IMR-90 (cell line): ENCODE measurements at regions not wholly inside any gene's neighbourhood (a gene's known extent, or its start where the extent isn't known, plus 50 kb on each side); places are given as distances from the start of the nearest gene placed in this dataset.

Experiments used
- ATAC-seq: fragments of 200-7000 bp; cut with Tn5 transposase; 2 replicates; pipeline ENCODE4 v1.9.1; 2020; ENCODE audit warnings: low read depth, mild to moderate bottlenecking, moderate library complexity
- BruUV-seq: library from RNA; stranded (reverse); fragments of 400-500 nt; replicated peaks from 2 replicates; lab custom pipeline; 2021; lab: Mats Ljungman, UMichigan
- CTCF ChIA-PET: fragments of 300-600 bp; formaldehyde crosslinking; extraction: SDS; loops from one replicate; lab custom pipeline; 2021; ENCODE audit warnings: antibody characterized with exemption; lab: Yijun Ruan, JAX
- POLR2A ChIA-PET: fragments of 300-600 bp; sonication (Branson Sonifier 250); formaldehyde crosslinking; loops from one replicate; lab custom pipeline; 2022; ENCODE audit warnings: antibody characterized with exemption; ENCODE audit not compliant: unreplicated experiment; lab: Charles Lee
- DNase-seq: peaks from one replicate; pipeline ENCODE4 v3.0.0; 2013
- H2AFZ ChIP-seq: replicated peaks from 2 replicates; pipeline ENCODE3; 2013; ENCODE audit warnings: low read length, mild to moderate bottlenecking; ENCODE audit not compliant: poor library complexity
- H2AK5ac ChIP-seq: 2 replicates; pipeline ENCODE4 v1.6.1; 2013; ENCODE audit warnings: low read depth, low read length, inconsistent platforms
- H2AK9ac ChIP-seq: replicated peaks from 2 replicates; pipeline ENCODE3; 2013; ENCODE audit warnings: mild to moderate bottlenecking, low read depth, low read length, moderate library complexity; ENCODE audit not compliant: poor library complexity
- H2BK120ac ChIP-seq: 2 replicates; pipeline ENCODE4 v1.6.1; 2013; ENCODE audit warnings: low read depth, low read length, inconsistent platforms
- H2BK15ac ChIP-seq: 3 replicates; pipeline ENCODE4 v1.6.1; 2013; ENCODE audit warnings: low read depth, low read length, inconsistent platforms
- H2BK20ac ChIP-seq: 2 replicates; pipeline ENCODE4 v1.6.1; 2013; ENCODE audit warnings: low read depth, mild to moderate bottlenecking, inconsistent platforms, low read length, moderate library complexity
- H2BK5ac ChIP-seq: 2 replicates; pipeline ENCODE4 v1.6.1; 2013; ENCODE audit warnings: mild to moderate bottlenecking, low read depth, low read length, inconsistent platforms; ENCODE audit not compliant: poor library complexity, severe bottlenecking
- H3K14ac ChIP-seq: replicated peaks from 2 replicates; pipeline ENCODE4 v1.6.1; 2013; ENCODE audit warnings: low read depth, low read length, inconsistent platforms
- H3K18ac ChIP-seq: 2 replicates; pipeline ENCODE4 v1.6.1; 2013; ENCODE audit warnings: low read depth, low read length, control low read depth
- H3K23ac ChIP-seq: 2 replicates; pipeline ENCODE4 v1.6.1; 2013; ENCODE audit warnings: low read depth, low read length, inconsistent platforms
- H3K27ac ChIP-seq: 2 replicates; pipeline ENCODE4 v1.5.1; 2013; ENCODE audit warnings: mild to moderate bottlenecking, control low read depth, low read length; ENCODE audit not compliant: insufficient read depth
- H3K27me3 ChIP-seq: 2 replicates; pipeline ENCODE4 v1.6.1; 2013; ENCODE audit warnings: low read length; ENCODE audit not compliant: control insufficient read depth, insufficient read depth
- H3K36me3 ChIP-seq: 2 replicates; pipeline ENCODE4 v1.6.1; 2013; ENCODE audit warnings: low read length, mixed read lengths; ENCODE audit not compliant: control insufficient read depth, insufficient read depth
- H3K4ac ChIP-seq: 2 replicates; pipeline ENCODE4 v1.6.1; 2013; ENCODE audit warnings: low read depth, low read length, inconsistent platforms
- H3K4me1 ChIP-seq: 2 replicates; pipeline ENCODE4 v1.6.1; 2013; ENCODE audit warnings: low read length, mixed read lengths; ENCODE audit not compliant: control insufficient read depth, insufficient read depth
- H3K4me2 ChIP-seq: 2 replicates; pipeline ENCODE4 v1.6.1; 2013; ENCODE audit warnings: low read depth, mild to moderate bottlenecking, control low read depth, low read length, moderate library complexity
- H3K4me3 ChIP-seq: 2 replicates; pipeline ENCODE4 v1.5.1; 2013; ENCODE audit warnings: low read depth, mild to moderate bottlenecking, control low read depth, low read length, moderate library complexity; ENCODE audit not compliant: insufficient read depth
- H3K56ac ChIP-seq: 2 replicates; pipeline ENCODE4 v1.6.1; 2013; ENCODE audit warnings: low read length, inconsistent platforms; ENCODE audit not compliant: insufficient read depth; ENCODE audit errors: extremely low read depth
- H3K79me1 ChIP-seq, 2 experiments: 2 replicates each; pipeline ENCODE4 v1.6.1; 2013; ENCODE audit warnings: low read length in 2 of 2, inconsistent platforms in 1 of 2, low read depth in 1 of 2
- H3K9ac ChIP-seq: 2 replicates; pipeline ENCODE4 v1.6.1; 2013; ENCODE audit warnings: low read depth, low read length, control low read depth
- H3K9me1 ChIP-seq: 2 replicates; pipeline ENCODE4 v1.6.1; 2013; ENCODE audit warnings: low read length, inconsistent platforms; ENCODE audit not compliant: insufficient read depth
- H3K9me3 ChIP-seq: 2 replicates; pipeline ENCODE4 v1.6.1; 2013; ENCODE audit warnings: low read length; ENCODE audit not compliant: control insufficient read depth, insufficient read depth
- H4K20me1 ChIP-seq: 2 replicates; pipeline ENCODE4 v1.6.1; 2013; ENCODE audit warnings: low read length, inconsistent platforms; ENCODE audit not compliant: insufficient read depth
- H4K5ac ChIP-seq: 2 replicates; pipeline ENCODE4 v1.6.1; 2013; ENCODE audit warnings: mild to moderate bottlenecking, low read depth, low read length, control low read depth
- H4K8ac ChIP-seq, 2 experiments: 2 replicates each; pipeline ENCODE4 v1.6.1; 2013; ENCODE audit warnings: low read depth in 2 of 2, low read length in 2 of 2, control low read depth in 1 of 2, inconsistent platforms in 1 of 2
- H4K91ac ChIP-seq: 2 replicates; pipeline ENCODE4 v1.6.1; 2013; ENCODE audit warnings: low read depth, low read length, inconsistent platforms; ENCODE audit not compliant: insufficient read depth
- BHLHE40 ChIP-seq: fragments of 150-350 bp; IDR thresholded peaks from 2 replicates; pipeline ENCODE4 v1.6.1; 2016; ENCODE audit warnings: mild to moderate bottlenecking, low read depth, low read length
- CEBPB ChIP-seq: IDR thresholded peaks from 2 replicates; pipeline ENCODE4 v1.6.1; 2012; ENCODE audit warnings: low read depth, low read length, improper control_type of control experiment
- CHD1 ChIP-seq: IDR thresholded peaks from 2 replicates; pipeline ENCODE4 v1.6.1; 2012; ENCODE audit warnings: low read depth, low read length, improper control_type of control experiment
- ELK1 ChIP-seq: fragments of 150-350 bp; IDR thresholded peaks from 2 replicates; pipeline ENCODE4 v1.6.1; 2016; ENCODE audit warnings: low read depth, mild to moderate bottlenecking, low read length, moderate library complexity, borderline replicate concordance
- FOS ChIP-seq: fragments of 150-350 bp; IDR thresholded peaks from 2 replicates; pipeline ENCODE4 v1.6.1; 2016; ENCODE audit warnings: low read depth, low read length
- MAFK ChIP-seq: IDR thresholded peaks from 2 replicates; pipeline ENCODE4 v1.6.1; 2012; ENCODE audit warnings: low read depth, low read length, improper control_type of control experiment
- MAZ ChIP-seq: IDR thresholded peaks from 2 replicates; pipeline ENCODE4 v1.6.1; 2012; ENCODE audit warnings: low read depth, mild to moderate bottlenecking, low read length, improper control_type of control experiment, moderate library complexity, borderline replicate concordance
- MXI1 ChIP-seq: IDR thresholded peaks from 2 replicates; pipeline ENCODE4 v1.6.1; 2012; ENCODE audit warnings: low read depth, mild to moderate bottlenecking, low read length, moderate library complexity, borderline replicate concordance
- NFE2L2 ChIP-seq: fragments of 150-350 bp; IDR thresholded peaks from 2 replicates; pipeline ENCODE4 v1.6.1; 2016; ENCODE audit warnings: low read depth, mild to moderate bottlenecking, low read length
- POLR2A ChIP-seq: IDR thresholded peaks from 2 replicates; pipeline ENCODE4 v1.6.1; 2012; ENCODE audit warnings: mild to moderate bottlenecking, low read depth, low read length
- RAD21 ChIP-seq: IDR thresholded peaks from 2 replicates; pipeline ENCODE4 v1.6.1; 2012; ENCODE audit warnings: low read length, improper control_type of control experiment
- RFX5 ChIP-seq: IDR thresholded peaks from 2 replicates; pipeline ENCODE4 v1.8.0; 2012; ENCODE audit warnings: low read depth, mild to moderate bottlenecking, low read length, moderate library complexity
- WGBS, 2 experiments: methylation state at CpG; one replicate each; pipeline versions ENCODE4 v1.1.5 to v1.1.7; 2013; ENCODE audit warnings: missing lambda C conversion rate in 2 of 2; ENCODE audit not compliant: insufficient read length in 1 of 2; ENCODE audit errors: extremely low coverage in 2 of 2; 5-methylcytosine and 5-hydroxymethylcytosine counted together
- dilution Hi-C: fragments of 300-500 bp; cut with HindIII; formaldehyde crosslinking; loops from one replicate; pipeline ENCODE4 v1.14.3; 2018; ENCODE audit warnings: low sequenced_read_pairs; ENCODE audit not compliant: unreplicated experiment
- in situ Hi-C: fragments of 300-500 bp; cut with MboI; formaldehyde crosslinking; loops from 3 replicates; pipeline ENCODE4 v1.14.3; 2019; ENCODE audit warnings: low sequenced_read_pairs, inconsistent platforms, mixed read lengths
- intact Hi-C: fragments of 100-400 bp; cut with micrococcal nuclease; formaldehyde crosslinking; loops from 2 replicates; pipeline ENCODE4 v1.10.0; 2022
- TF ChIP-seq, protein P1 (sequence below): conservative IDR thresholded peaks from 2 replicates; pipeline ENCODE4 v1.5.1; 2012; ENCODE audit warnings: mild to moderate bottlenecking, low read depth, low read length, improper control_type of control experiment

DNA sequence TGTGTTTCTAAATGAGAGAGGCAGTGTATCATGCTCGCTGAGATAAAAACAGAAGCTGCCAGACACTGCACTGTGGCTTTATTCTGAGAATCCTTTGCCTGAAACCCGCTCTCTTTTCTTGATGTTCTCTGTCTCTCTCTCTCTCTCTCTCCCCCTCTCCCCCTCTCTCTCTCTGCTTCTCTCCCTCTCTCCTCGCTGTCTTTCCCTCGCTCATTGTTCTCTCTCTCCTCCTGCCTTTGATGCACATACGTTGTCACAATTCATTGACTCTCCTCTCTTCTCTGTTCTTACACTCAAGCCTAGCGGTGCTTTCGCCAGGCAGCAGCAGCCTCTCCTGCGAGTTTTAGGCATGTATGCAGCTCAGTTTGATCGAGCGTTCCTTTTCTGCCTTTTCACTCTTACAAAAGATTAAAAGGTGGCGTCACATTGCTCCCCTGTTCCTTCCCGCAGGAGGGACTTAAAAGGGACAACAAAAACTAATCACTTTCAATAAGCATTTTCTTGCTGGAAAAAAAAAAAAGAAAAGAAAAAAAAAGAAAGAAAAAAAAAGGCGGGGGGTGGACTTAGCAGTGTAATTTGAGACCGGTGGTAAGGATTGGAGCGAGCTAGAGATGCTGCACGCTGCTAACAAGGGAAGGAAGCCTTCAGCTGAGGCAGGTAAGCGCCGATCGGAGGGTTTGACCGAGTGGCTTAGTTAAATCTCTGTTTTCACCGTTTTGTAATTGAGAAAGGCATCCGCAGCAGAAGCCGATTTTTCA lies 717.9 kb upstream of the WWC1 start:
- H3K27ac ChIP-seq: no peak overlapping the region
- H4K8ac ChIP-seq: no peak overlapping the region
- no peaks in the 10 kb centered on the region for H3K9me3 ChIP-seq
- peak overlapping the region; percentile 43 for H3K9ac ChIP-seq
- no peak overlapping the region for H2AK9ac ChIP-seq
- no peak overlapping the region for H3K56ac ChIP-seq
- ATAC-seq (peak; percentile 89), DNase-seq (peak; percentile 50)
- H2BK20ac ChIP-seq: no peak overlapping the region
- H3K79me1 ChIP-seq: no peaks in the 10 kb centered on the region
- intact Hi-C loops (no loop called here), dilution Hi-C loops (no loop called here), in situ Hi-C loops (loop anchor here (25.0 kb wide), 1 partner anchor 1936 kb away; no protein-coding TSS in a partner anchor)
- no peak overlapping the region for H3K4ac ChIP-seq
- H3K9me1 ChIP-seq: no peaks in the 10 kb centered on the region
- no TSS peak for BruUV-seq
- TF ChIP-seq RAD21 (no peak), POLR2A (no peak), FOS (no peak), NFE2L2 (no peak), CHD1 (no peak), MXI1 (no peak), RFX5 (no peak), ELK1 (no peak), BHLHE40 (no peak), MAFK (no peak), CEBPB (no peak), MAZ (no peak)
- TF ChIP-seq, protein P1, sequence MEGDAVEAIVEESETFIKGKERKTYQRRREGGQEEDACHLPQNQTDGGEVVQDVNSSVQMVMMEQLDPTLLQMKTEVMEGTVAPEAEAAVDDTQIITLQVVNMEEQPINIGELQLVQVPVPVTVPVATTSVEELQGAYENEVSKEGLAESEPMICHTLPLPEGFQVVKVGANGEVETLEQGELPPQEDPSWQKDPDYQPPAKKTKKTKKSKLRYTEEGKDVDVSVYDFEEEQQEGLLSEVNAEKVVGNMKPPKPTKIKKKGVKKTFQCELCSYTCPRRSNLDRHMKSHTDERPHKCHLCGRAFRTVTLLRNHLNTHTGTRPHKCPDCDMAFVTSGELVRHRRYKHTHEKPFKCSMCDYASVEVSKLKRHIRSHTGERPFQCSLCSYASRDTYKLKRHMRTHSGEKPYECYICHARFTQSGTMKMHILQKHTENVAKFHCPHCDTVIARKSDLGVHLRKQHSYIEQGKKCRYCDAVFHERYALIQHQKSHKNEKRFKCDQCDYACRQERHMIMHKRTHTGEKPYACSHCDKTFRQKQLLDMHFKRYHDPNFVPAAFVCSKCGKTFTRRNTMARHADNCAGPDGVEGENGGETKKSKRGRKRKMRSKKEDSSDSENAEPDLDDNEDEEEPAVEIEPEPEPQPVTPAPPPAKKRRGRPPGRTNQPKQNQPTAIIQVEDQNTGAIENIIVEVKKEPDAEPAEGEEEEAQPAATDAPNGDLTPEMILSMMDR: no peak
- H4K20me1 ChIP-seq: no peaks in the 10 kb centered on the region
- no peak overlapping the region for H3K18ac ChIP-seq
- H3K4me3 ChIP-seq: peak overlapping the region; percentile 46
- no peaks in the 10 kb centered on the region for H3K36me3 ChIP-seq
- H2AFZ ChIP-seq: peak overlapping the region; percentile 11
- no peak overlapping the region for H2AK5ac ChIP-seq
- peaks cover 21% of the 10 kb centered on the region for H3K27me3 ChIP-seq
- 0% methylated on average over 8 of the region's 23 CpGs; no CpG with 5 or more reads in 1 of the 2 experiments for WGBS, 2 experiments
- H2BK120ac ChIP-seq: no peak overlapping the region
- peak overlapping the region; percentile 75 for H3K4me2 ChIP-seq
- no peaks in the 10 kb centered on the region for H3K4me1 ChIP-seq
- no peak overlapping the region for H4K5ac ChIP-seq
- H4K91ac ChIP-seq: no peak overlapping the region
- H3K23ac ChIP-seq: no peak overlapping the region
- ChIA-PET POLR2A (no interaction called here), CTCF (interaction anchor here (0.5 to 0.6 kb wide), 2 partner anchors 185 to 1163 kb away, joined by 3 read pairs; no protein-coding TSS in a partner anchor)
- H2BK15ac ChIP-seq: no peak overlapping the region
- H2BK5ac ChIP-seq: no peak overlapping the region
- no peak overlapping the region for H3K14ac ChIP-seq
